ENCODE measurements at regions not wholly inside any gene's neighbourhood (a gene's known extent, or its start where the extent isn't known, plus 50 kb on each side); places are given as distances from the start of the nearest gene placed in this dataset.

DNA sequence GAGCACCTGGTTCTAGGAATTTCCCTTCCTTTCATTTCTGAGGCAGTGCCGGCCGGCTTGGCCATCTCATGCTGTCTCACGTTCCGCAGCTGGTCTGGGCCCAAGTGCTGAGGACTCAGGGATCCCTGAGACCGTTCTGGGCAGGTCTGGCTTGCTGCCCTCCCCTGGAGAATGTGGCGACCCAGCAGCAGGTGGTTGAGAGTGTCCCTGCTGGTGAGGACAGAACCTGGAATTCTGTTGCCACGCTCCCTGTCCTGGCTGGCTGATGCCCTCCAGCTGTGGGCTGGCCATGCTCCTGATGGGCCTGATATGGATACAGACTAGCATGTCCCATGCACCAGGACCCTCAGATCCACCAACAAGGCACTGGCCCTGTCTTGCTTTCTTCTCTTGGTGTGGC lies 114.0 kb upstream of the C1QTNF9B start:
- DNase-seq = no peak

DNA sequence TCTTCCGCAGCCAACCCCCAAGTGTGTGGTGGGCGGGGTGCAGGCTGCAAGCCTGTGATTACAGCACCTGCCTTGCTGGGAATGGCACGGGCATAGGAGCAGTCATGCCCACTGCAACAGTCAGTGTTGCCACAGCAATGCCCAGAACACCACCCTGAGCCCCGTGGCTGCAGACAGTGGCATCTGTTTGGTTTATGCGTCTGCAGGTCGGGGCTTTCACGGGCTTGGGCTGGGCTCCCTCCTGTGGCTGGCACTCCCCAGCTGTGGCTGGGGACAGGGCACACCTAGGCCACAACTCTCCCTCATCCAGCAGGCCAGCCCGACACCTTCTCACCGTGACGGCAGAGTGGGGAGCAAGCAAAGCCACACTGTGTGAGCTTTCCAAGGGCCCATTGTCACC lies 115.3 kb upstream of the C1QTNF9B start:
- no peak for DNase-seq

GRCh38 chr13:24013189-24013588 lies 115.9 kb upstream of the C1QTNF9B start:
- no peak for DNase-seq

GRCh38 chr13:24016046-24016445 lies 118.7 kb upstream of the C1QTNF9B start:
- DNase-seq = no peak

DNA sequence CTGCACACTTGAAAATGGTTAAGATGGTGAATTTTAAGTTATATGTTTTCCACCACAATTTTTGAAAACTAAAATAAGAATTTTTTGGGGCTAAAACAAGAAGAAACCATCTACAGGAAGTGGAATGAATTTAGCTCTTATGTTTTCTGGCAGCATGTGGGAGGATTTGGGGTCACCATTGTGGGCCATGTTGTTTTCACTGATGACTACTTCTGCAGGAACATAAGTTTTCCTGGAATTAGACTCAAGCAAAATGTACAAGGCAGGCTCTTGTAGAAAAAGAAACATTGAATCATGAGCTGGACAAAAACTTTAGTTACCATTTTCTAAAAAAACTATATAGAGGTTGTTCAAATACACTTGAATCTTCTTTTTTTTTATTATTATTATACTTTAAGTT lies 125.3 kb upstream of the C1QTNF9B start:
- DNase-seq = no peak

DNA sequence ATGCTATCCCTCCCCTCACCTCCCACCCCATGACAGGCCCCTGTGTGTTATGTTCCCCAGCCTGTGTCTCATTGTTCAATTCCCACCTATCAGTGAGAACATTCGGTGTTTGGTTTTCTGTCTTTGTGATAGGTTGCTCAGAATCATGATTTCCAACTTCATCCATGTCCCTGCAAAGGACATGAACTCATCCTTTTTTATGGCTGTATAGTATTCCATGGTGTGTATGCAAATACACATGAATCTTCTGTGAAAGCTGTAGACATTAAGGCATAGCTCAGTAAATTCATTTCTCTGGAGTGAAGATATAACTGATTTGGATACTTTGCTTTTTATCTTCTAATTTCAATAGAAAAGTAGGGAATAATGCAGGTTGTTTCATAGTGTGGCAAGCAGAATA lies 125.8 kb upstream of the C1QTNF9B start:
- no peak for DNase-seq

GRCh38 chr13:24027494-24027893 lies 130.2 kb upstream of the C1QTNF9B start:
- DNase-seq = no peak

DNA sequence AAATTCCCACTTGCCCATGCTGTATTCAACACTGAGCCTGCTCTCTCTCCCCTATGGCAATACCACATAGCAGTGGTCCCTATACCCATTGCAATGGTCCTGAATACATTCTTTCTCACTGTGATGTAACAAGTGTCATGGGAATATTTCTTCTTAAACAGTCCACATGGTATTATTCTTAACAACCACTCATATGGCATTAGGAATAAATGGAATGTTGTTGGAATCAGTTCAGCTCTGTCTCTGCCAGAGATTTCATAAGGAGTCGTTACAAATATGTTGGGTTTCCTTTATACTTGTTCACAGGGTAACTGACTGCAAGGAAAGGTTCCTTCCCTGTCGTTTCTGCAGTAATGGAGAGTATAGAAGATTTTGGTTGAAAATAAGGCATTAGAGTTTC lies 128.3 kb upstream of the SPATA13 start:
- no peak for DNase-seq

- no peak for DNase-seq
These were observed 127.8 kb upstream of the SPATA13 start for GRCh38 chr13:24032674-24033073.

- DNase-seq = no peak
These were observed 126.8 kb upstream of the SPATA13 start for GRCh38 chr13:24033527-24034302.

- DNase-seq = no peak
These were observed 125.1 kb upstream of the SPATA13 start for GRCh38 chr13:24035411-24035810.

DNA sequence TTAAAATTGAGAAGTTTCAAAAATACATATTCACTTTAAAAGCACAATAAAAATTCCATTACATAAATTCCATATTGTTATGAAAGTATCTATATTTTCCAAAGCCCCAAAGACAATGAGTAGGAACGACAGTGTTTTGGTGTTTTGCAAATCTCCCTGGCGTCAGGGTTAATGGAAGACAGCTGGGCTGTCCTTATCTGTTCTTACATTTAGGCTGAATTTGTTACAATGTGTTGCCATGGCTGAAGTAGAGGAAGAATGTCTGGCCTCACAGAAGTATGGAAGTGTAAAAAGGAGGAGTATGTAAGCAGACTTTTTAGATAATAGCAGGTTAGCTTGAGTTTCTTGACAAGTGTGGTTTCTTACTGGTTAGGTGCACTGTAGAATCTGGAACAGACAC lies 124.4 kb upstream of the SPATA13 start:
- no peak for DNase-seq

- peak in 1 of 5 donors; percentile 64 for DNase-seq
These were observed 122.1 kb upstream of the SPATA13 start for GRCh38 chr13:24038405-24038804.

GRCh38 chr13:24038841-24039330 lies 121.6 kb upstream of the SPATA13 start:
- no peak for DNase-seq

DNA sequence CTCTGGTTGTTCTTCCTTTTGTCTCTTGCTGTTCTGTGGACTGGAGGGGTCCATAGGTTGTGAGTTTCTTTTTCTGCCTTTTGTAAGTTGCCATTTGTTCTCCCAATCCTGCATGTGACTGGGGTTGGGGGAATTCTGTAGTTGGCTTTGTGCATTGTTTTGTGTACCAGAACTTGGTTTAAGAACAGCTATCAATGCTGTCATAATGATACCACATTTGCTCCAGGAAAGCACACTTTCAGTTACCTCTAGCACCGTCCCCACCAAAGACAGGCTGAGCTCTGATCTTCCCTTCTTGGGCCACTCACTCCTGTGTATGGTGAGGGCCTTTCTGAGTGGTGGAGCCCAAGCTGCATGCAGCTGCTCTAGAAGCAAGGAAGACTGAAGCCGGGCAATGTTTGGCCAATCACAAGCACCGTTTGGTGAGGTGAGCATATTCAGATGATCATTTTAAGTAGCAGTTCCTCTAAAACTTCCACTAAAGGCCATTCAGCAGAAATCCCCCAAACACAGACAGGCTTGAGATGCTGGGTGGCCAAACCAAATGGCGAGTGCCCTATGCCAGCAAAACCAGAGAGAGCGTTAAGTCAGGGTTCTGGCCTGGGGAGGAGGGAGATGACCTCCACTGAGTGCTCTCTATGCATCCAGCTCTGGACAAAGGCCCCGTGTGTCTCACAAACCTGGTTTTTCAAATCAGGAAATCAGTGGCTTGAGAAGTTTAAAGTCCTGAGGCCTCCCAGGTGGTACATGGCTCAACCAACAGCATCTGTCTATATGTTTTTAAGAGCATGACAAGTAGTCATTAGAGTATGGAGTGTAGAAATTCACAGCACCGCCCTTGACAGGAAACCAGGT lies 120.7 kb upstream of the SPATA13 start:
- peak in 1 of 5 donors; percentile 29 for DNase-seq

DNA sequence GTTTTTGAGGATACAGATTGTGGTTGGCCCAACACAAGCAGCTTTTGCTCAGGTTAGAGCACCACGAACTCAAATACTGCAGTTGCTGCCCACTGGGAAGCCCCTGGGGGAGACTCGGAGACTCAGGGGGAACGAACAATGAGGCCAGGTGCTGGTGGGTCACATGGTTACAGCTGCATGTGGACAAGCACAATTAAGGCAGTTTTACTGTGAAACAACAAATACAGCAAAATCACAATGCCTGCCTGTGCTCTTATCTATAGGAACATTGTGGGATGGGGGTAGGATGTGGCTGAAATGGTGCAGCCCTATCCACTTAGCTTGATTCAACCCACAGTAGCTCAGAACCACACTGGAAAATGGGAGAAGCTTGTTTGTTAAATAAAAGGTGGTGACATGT lies 119.7 kb upstream of the SPATA13 start:
- DNase-seq = no peak

- no peak for DNase-seq
These were observed 118.8 kb upstream of the SPATA13 start for GRCh38 chr13:24041651-24042225.

GRCh38 chr13:24042710-24043440 lies 117.6 kb upstream of the SPATA13 start:
- DNase-seq = no peak

GRCh38 chr13:24043590-24044350 lies 116.8 kb upstream of the SPATA13 start:
- DNase-seq = no peak

DNA sequence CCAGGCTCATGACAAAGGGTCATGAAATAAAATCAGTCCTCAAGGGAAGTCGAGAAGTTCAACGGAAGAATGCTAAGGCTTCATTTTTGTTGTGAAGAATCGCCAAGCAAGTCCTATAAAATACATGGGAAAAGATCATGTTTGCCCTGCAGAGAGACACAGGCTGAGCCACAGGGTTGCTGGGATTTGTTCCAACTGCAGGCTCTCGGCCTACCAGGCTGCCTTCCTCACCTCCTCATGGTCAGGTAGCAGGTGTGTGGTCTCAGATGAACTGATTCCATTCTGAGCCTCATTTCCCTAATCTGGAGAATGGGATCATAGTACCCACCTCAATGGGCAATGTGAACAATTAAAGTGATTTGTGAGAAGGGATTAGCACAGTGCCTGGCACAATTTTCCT lies 114.9 kb upstream of the SPATA13 start:
- DNase-seq = no peak

- DNase-seq = peak in 1 of 5 donors; percentile 23
These were observed 110.2 kb upstream of the SPATA13 start for GRCh38 chr13:24050292-24050711.
